ENCODE measurements at regions not wholly inside any gene's neighbourhood (a gene's known extent, or its start where the extent isn't known, plus 50 kb on each side); places are given as distances from the start of the nearest gene placed in this dataset.

GRCh38 chr2:22270341-22270740 is 1114.6 kb upstream of the KLHL29 start:
- H3K27me3 ChIP-seq: no peaks in the 10 kb centered on the region
- intact Hi-C loops (cut with DNase I; ENCODE audit: low total_unique reads): no loop called here
- H3K9me3 ChIP-seq: peaks cover 0 to 7% (median 0%) of the 10 kb centered on the region in 4 donors
- no peaks in the 10 kb centered on the region for H3K36me3 ChIP-seq
- H3K27ac ChIP-seq: no peak overlapping the region
- no peak for TF ChIP-seq EP300 (IDR thresholded peaks at IDR 0.05)
- TF ChIP-seq POLR2A (IDR thresholded peaks at IDR 0.05): no peak
- TF ChIP-seq CTCF (IDR thresholded peaks at IDR 0.05): no peak
- TF ChIP-seq POLR2AphosphoS5 (IDR thresholded peaks at IDR 0.05): no peak
- H3K4me3 ChIP-seq: no peak overlapping the region
- H3K4me1 ChIP-seq: no peaks in the 10 kb centered on the region
- 93 to 98% (median 97%) methylated on average over 1 of the region's 1 CpG for WGBS, 5 donors
- no peak for DNase-seq

GRCh38 chr2:22273853-22274252 is 1111.1 kb upstream of the KLHL29 start:
- Histone ChIP-seq H3K27ac (no peak overlapping the region), H3K9me3 (peaks cover 0 to 7% (median 0%) of the 10 kb centered on the region in 4 donors), H3K36me3 (no peaks in the 10 kb centered on the region), H3K4me3 (no peak overlapping the region), H3K27me3 (no peaks in the 10 kb centered on the region), H3K4me1 (no peaks in the 10 kb centered on the region)
- DNase-seq: no peak
- intact Hi-C loops (cut with DNase I; ENCODE audit: low total_unique reads): no loop called here
- WGBS, 5 donors: 42 to 70% (median 61%) methylated on average over 1 of the region's 1 CpG
- TF ChIP-seq POLR2A (IDR thresholded peaks at IDR 0.05): no peak
- TF ChIP-seq EP300 (IDR thresholded peaks at IDR 0.05): no peak
- no peak for TF ChIP-seq POLR2AphosphoS5 (IDR thresholded peaks at IDR 0.05)
- TF ChIP-seq CTCF (IDR thresholded peaks at IDR 0.05): no peak

GRCh38 chr2:22274661-22275060 is 1110.3 kb upstream of the KLHL29 start:
- no peak for DNase-seq
- H3K27ac ChIP-seq: no peak overlapping the region
- intact Hi-C loops (cut with DNase I; ENCODE audit: low total_unique reads): no loop called here
- no peak overlapping the region for H3K4me3 ChIP-seq
- peaks cover 0 to 5% (median 0%) of the 10 kb centered on the region in 4 donors for H3K9me3 ChIP-seq
- H3K36me3 ChIP-seq: no peaks in the 10 kb centered on the region
- 75 to 82% (median 79%) methylated on average over 3 of the region's 3 CpGs for WGBS, 5 donors
- no peaks in the 10 kb centered on the region for H3K27me3 ChIP-seq
- TF ChIP-seq POLR2A (IDR thresholded peaks at IDR 0.05) (no peak), CTCF (IDR thresholded peaks at IDR 0.05) (no peak), POLR2AphosphoS5 (IDR thresholded peaks at IDR 0.05) (no peak), EP300 (IDR thresholded peaks at IDR 0.05) (no peak)
- H3K4me1 ChIP-seq: no peaks in the 10 kb centered on the region

- Histone ChIP-seq H3K4me1 (peaks cover 0 to 6% (median 3%) of the 10 kb centered on the region in 4 donors), H3K27ac (no peak overlapping the region), H3K4me3 (no peak overlapping the region), H3K9me3 (no peaks in the 10 kb centered on the region), H3K27me3 (no peaks in the 10 kb centered on the region), H3K36me3 (no peaks in the 10 kb centered on the region)
- intact Hi-C loops (cut with DNase I; ENCODE audit: low total_unique reads): no loop called here
- no peak for DNase-seq
- WGBS, 5 donors: 66 to 71% (median 68%) methylated on average over 4 of the region's 4 CpGs
- TF ChIP-seq CTCF (IDR thresholded peaks at IDR 0.05): no peak
- TF ChIP-seq EP300 (IDR thresholded peaks at IDR 0.05): no peak
- TF ChIP-seq POLR2A (IDR thresholded peaks at IDR 0.05): no peak
These were observed 1108.3 kb upstream of the KLHL29 start for GRCh38 chr2:22276696-22277095.
